Tibial nerve (tissue), 4 donors: ENCODE measurements at regions not wholly inside any gene's neighbourhood (a gene's known extent, or its start where the extent isn't known, plus 50 kb on each side); places are given as distances from the start of the nearest gene placed in this dataset.

Experiments
- CTCF ChIP-seq, 5 experiments: fragments of 200-600 bp in 3 of 5; fragments of 450-650 bp in 2 of 5; sonication (generic) in 3 of 5; IDR thresholded peaks; one replicate each; pipeline ENCODE4 v1.5.1; 2016 to 2019; ENCODE audit warnings: antibody characterized with exemption in 5 of 5, mild to moderate bottlenecking in 3 of 5, moderate library complexity in 2 of 5
- EP300 ChIP-seq, 2 donors: sonication (generic); formaldehyde crosslinking; IDR thresholded peaks; one replicate each; pipeline ENCODE4 v1.6.1; 2017; ENCODE audit warnings: antibody characterized with exemption in 2 of 2, mild to moderate bottlenecking in 1 of 2
- POLR2A ChIP-seq, 2 donors: fragments of 450-650 bp; IDR thresholded peaks; one replicate each; pipeline ENCODE4 v1.6.1; 2017; ENCODE audit warnings: antibody characterized with exemption in 2 of 2, mild to moderate bottlenecking in 2 of 2, moderate library complexity in 2 of 2

- TF ChIP-seq CTCF (IDR thresholded peaks at IDR 0.05): no peak
- no peak for TF ChIP-seq POLR2A (IDR thresholded peaks at IDR 0.05)
- TF ChIP-seq EP300 (IDR thresholded peaks at IDR 0.05): no peak
These were observed 157.0 kb upstream of the SMIM23 start for GRCh38 chr5:171628633-171628974.
